Right lobe of liver (tissue), 6 donors: ENCODE measurements at regions not wholly inside any gene's neighbourhood (a gene's known extent, or its start where the extent isn't known, plus 50 kb on each side); places are given as distances from the start of the nearest gene placed in this dataset.
A peak's percentile ranks its signal among the peaks of the same experiment; 100 is the strongest.

Experiments
- ATAC-seq, 4 donors: fragments of 200-7000 bp; cut with Tn5 transposase; one replicate each; pipeline ENCODE4 v1.9.1; 2020; ENCODE audit warnings: mild to moderate bottlenecking in 4 of 4, moderate library complexity in 4 of 4
- DNase-seq, 3 donors: peaks; one replicate each; pipeline ENCODE4 v3.0.0-alpha.2; 2020
- H3K27ac ChIP-seq, 3 donors: fragments of 200-600 bp; one replicate each; pipeline ENCODE4 v1.8.0; 2022
- H3K27me3 ChIP-seq, 2 donors: fragments of 200-600 bp; one replicate each; pipeline ENCODE4 v1.8.0; 2022
- H3K36me3 ChIP-seq, 4 donors: fragments of 200-600 bp; sonication (generic) in 1 of 4; one replicate each; pipeline versions ENCODE4 v1.5.1 to v1.8.0; 2017 to 2022; ENCODE audit warnings: control low read depth in 1 of 4
- H3K4me1 ChIP-seq, 4 donors: fragments of 200-600 bp; sonication (generic) in 1 of 4; one replicate each; pipeline versions ENCODE4 v1.5.1 to v1.8.0; 2017 to 2022; ENCODE audit warnings: control low read depth in 1 of 4
- H3K4me3 ChIP-seq, 3 donors: fragments of 200-600 bp; one replicate each; pipeline ENCODE4 v1.8.0; 2022
- H3K9me3 ChIP-seq, 4 donors: fragments of 200-600 bp; sonication (generic) in 1 of 4; one replicate each; pipeline versions ENCODE4 v1.5.1 to v1.8.0; 2017 to 2022; ENCODE audit warnings: control low read depth in 1 of 4
- CTCF ChIP-seq, 4 donors: fragments of 200-600 bp in 3 of 4; fragments of 450-650 bp in 1 of 4; IDR thresholded peaks; one replicate each; pipeline versions ENCODE4 v1.5.1 to v1.8.0; 2016 to 2022; ENCODE audit warnings: antibody characterized with exemption in 4 of 4, mild to moderate bottlenecking in 2 of 4
- POLR2A ChIP-seq: fragments of 450-650 bp; IDR thresholded peaks from one replicate; pipeline ENCODE4 v1.6.1; 2017; ENCODE audit warnings: antibody characterized with exemption, mild to moderate bottlenecking
- WGBS: methylation state at CpG from one replicate; pipeline ENCODE4 v1.1.6; 2018; ENCODE audit warnings: low coverage, low lambda C conversion rate; ENCODE audit not compliant: insufficient coverage; ENCODE audit errors: missing lambda C conversion rate; 5-methylcytosine and 5-hydroxymethylcytosine counted together
- intact Hi-C, 2 donors: fragments of 100-400 bp; cut with DNase I; formaldehyde crosslinking; loops; one replicate each; pipeline versions ENCODE4 v1.11.2 to v1.14.1; 2022
- donor health status: DM: no; HTN: yes; CAD: no.
- donor health status: DM: no; HTN: no; CAD: no.
- donor health status: DM: no; HTN: no; CAD: no.
- donor health status: DM: no; HTN: yes; CAD: no.
- donor health status: DM: no; HTN: yes; CAD: no.

GRCh38 chr12:85588221-85588620, 248.0 kb downstream of the RASSF9 start:
- ATAC-seq (peak in 2 of 4 donors; percentile 20 to 26), DNase-seq (no peak)
- H3K27ac ChIP-seq = no peak overlapping the region
- intact Hi-C loops = no loop called here
- H3K9me3 ChIP-seq = no peaks in the 10 kb centered on the region
- no peak overlapping the region for H3K4me3 ChIP-seq
- no peaks in the 10 kb centered on the region for H3K4me1 ChIP-seq
- H3K27me3 ChIP-seq = no peaks in the 10 kb centered on the region
- H3K36me3 ChIP-seq = no peaks in the 10 kb centered on the region
- TF ChIP-seq CTCF (IDR thresholded peaks at IDR 0.05) (no peak), POLR2A (no peak)
- 43% methylated on average over 2 of the region's 2 CpGs for WGBS

- DNase-seq = no peak
Measured at GRCh38 chr12:85600841-85601240, 235.4 kb downstream of the RASSF9 start.

GRCh38 chr12:85603556-85603955, 232.7 kb downstream of the RASSF9 start:
- WGBS = 31% methylated on average over 2 of the region's 2 CpGs
- H3K9me3 ChIP-seq = no peaks in the 10 kb centered on the region
- no peak overlapping the region for H3K4me3 ChIP-seq
- TF ChIP-seq POLR2A (no peak), CTCF (IDR thresholded peaks at IDR 0.05) (no peak)
- DNase-seq (no peak), ATAC-seq (no peak)
- H3K36me3 ChIP-seq = no peaks in the 10 kb centered on the region
- intact Hi-C loops = no loop called here
- H3K4me1 ChIP-seq = no peaks in the 10 kb centered on the region
- no peaks in the 10 kb centered on the region for H3K27me3 ChIP-seq
- no peak overlapping the region for H3K27ac ChIP-seq

More at GRCh38 chr12:85600841-85601240, 235.4 kb downstream of the RASSF9 start:
- no peaks in the 10 kb centered on the region for H3K36me3 ChIP-seq
- 28% methylated on average over 2 of the region's 2 CpGs for WGBS
- no peak overlapping the region for H3K4me3 ChIP-seq
- no peaks in the 10 kb centered on the region for H3K27me3 ChIP-seq
- H3K4me1 ChIP-seq = no peaks in the 10 kb centered on the region
- no peak for ATAC-seq
- H3K9me3 ChIP-seq = no peaks in the 10 kb centered on the region
- intact Hi-C loops = no loop called here
- H3K27ac ChIP-seq = no peak overlapping the region
- TF ChIP-seq POLR2A = no peak
- TF ChIP-seq CTCF (IDR thresholded peaks at IDR 0.05) = no peak

- TF ChIP-seq CTCF (IDR thresholded peaks at IDR 0.05) (no peak), POLR2A (no peak)
- Histone ChIP-seq H3K9me3 (no peaks in the 10 kb centered on the region), H3K27ac (no peak overlapping the region), H3K27me3 (no peaks in the 10 kb centered on the region), H3K4me1 (no peaks in the 10 kb centered on the region), H3K36me3 (no peaks in the 10 kb centered on the region), H3K4me3 (no peak overlapping the region)
- WGBS = 100% methylated on average over 1 of the region's 2 CpGs
- ATAC-seq (no peak), DNase-seq (no peak)
- intact Hi-C loops = no loop called here
Measured at GRCh38 chr12:85606455-85606854, 229.8 kb downstream of the RASSF9 start.

- Histone ChIP-seq H3K36me3 (no peaks in the 10 kb centered on the region), H3K4me1 (no peaks in the 10 kb centered on the region), H3K27me3 (no peaks in the 10 kb centered on the region), H3K9me3 (no peaks in the 10 kb centered on the region), H3K4me3 (no peak overlapping the region), H3K27ac (no peak overlapping the region)
- DNase-seq (no peak), ATAC-seq (no peak)
- WGBS = 54% methylated on average over 2 of the region's 2 CpGs
- intact Hi-C loops = no loop called here
- no peak for TF ChIP-seq CTCF (IDR thresholded peaks at IDR 0.05)
- no peak for TF ChIP-seq POLR2A
Measured at GRCh38 chr12:85609778-85610177, 226.4 kb downstream of the RASSF9 start.
